HG02885 (cell line): ENCODE measurements at regions not wholly inside any gene's neighbourhood (a gene's known extent, or its start where the extent isn't known, plus 50 kb on each side); places are given as distances from the start of the nearest gene placed in this dataset.
A peak's percentile ranks its signal among the peaks of the same experiment; 100 is the strongest.
"Not testable (repeated sequence)": the region's sequence is repeated elsewhere in the genome, so short reads cannot be mapped to it uniquely, and the experiment has no call there.

ENCODE experiments used
- ATAC-seq: cut with Tn5 transposase; IDR thresholded peaks from one replicate; pipeline ENCODE4 v1.9.1; 2021; ENCODE audit warnings: mild to moderate bottlenecking; ENCODE audit not compliant: unreplicated experiment, poor library complexity

DNA sequence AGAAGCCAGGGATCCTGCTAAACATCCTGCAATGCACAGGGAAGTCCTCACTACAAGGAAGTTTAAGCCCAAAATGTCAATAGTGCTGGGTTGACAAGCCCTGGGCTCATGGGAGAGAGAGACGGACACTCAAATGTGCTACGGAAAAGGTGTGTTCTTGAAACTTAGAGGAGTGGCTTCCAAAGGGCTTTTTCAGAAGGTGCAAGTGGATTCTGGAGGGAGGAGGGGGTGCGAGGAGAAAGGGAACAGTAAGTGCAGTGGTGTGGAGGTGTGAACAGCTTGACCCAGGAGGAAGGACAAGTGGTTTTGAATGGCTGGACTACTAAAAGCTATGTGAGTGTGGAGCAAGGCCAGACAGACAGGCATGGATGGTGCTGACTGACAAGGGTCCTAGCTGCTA, 50.4 kb upstream of the CECR2 start:
- no peak for ATAC-seq

DNA sequence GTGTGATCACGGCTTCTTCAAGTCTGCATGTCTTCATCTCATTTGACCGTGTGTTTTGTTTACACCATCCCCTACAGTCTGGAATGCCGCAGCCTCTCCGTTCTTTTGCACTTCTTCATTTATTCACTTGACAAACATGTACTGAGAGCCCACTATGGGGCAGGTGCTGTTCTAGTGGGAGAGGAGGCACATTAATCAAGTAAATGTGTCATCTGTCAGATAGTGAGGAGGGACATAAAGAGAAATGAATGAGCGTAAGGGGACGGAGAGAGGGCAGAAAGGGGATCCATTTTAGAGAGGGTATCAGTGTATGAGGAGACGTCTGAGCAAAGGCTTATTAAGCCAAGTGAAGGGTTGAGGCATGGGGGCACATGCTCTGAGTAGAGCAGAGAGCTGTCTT, 54.0 kb upstream of the CECR2 start:
- ATAC-seq, result no peak

DNA sequence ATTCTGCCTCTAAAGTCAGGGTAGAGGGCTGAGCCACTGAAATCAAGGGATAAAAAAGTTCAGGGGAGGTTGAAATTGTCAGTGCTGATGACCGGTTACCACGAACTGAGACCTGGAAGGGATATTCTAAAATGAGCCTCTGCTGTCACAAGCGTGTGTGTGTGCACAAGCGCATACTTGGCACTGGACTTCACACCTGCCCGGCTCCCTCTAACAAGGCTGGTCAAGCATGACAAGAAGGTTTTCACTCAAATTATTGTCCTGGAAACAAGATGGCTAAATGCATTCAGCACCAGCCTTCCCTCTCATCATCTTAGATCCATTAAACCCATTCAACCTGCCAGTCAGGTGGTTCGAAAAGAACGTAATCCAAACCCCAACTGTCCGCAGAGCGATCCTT, 54.8 kb upstream of the CECR2 start:
- no peak for ATAC-seq

DNA sequence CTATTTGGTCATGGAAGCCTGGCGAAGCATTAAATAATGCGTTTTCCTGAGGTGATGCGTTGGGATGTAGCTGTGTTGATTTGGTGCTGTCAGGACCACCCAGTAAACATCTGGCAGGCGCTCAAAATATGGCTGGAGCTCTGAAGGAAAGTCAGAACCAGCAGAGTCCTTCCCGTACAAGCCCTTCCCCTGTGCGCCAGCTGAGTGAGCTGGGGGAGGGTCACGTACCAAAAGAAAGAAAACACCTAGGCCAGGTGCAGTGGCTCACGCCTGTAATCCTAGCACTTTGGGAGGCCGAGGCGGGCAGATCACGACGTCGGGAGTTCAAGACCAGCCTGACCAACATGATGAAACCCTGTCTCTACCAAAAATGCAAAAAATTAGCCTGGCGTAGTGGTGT, 55.6 kb upstream of the CECR2 start:
- ATAC-seq, result no peak

DNA sequence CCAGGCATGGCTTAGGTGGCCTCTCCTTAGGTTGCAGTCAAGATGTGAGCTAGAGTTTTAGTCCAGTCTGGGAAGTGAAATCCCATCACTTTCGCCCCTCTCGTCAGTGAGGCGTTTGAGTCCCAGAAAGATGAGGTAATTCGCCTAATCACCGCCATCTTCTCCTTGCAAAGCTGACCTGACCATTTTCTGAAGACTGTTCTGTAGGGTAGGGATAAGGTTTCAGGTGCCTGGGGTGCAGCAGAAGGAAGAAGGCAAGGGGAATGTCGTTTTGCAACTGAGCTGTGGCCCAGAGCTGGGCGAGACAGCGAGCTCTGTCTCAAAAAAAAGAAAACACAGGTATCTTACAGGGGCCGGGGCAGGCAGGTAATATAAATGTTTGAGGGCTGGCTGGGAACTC, 61.7 kb upstream of the CECR2 start:
- no peak for ATAC-seq

DNA sequence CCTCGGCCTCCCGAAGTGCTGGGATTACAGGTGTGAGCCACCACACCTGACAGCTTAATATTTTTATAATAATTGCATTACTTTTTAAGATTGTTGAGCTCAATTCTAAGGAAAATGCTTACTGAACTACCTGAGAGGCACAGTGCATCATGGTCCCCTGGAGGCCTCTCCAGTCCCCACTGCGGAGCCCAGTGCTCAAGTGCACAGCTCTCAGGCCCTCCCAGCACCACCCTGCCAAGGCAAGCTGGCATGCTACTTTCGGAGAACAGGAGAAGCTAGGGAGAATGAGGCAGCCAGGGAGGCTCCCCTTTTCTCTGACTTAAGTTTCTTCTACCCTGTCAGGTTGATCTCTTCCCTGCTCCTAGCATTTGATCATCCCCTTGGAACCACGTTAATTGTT, 64.2 kb upstream of the CECR2 start:
- ATAC-seq, result no peak

DNA sequence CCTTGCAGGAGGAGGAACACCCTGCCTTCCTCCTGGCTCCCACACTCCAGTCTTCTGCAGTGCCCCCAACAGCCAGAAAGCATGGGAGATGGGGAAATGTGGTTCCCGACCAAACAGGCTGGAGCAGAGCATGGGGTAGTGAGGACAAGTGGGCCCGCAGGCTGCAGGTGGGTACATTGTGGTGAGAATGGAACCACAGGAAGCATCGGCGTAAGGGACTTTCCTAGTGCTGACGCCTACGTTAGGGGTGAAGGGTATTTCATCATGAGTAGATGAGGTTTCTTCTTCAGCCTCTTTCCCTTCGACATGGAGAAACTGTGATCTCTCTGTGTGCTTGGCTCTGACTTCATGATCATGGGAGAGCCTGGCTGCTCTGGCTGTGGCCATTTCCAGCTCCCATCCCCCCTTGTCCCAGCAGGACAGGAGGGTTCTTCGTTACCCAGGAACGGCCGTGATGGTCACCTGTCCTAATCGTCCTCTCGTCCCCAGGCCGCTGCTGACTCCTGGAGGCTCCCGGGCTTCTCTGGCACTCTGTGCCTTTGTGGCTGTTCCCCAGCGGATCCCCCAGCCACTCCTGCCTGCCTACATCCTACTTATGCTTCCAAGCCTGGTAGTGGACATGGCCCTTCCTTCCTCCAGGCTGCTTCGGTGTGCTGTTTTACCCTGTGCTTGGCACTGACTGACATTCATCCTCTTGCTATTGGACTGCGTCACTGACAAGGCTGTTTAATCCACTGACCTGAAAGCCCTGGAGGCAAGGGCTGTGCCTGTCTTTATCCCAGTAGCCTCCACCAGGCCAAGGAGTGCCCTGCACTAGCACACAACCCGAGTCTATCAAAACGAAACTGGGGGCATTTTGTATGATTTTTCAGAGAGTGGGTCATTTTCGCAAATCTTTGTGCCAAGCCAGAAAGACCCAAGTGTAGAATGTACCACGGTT, 65.2 kb upstream of the CECR2 start:
- ATAC-seq, result peak; percentile 92

DNA sequence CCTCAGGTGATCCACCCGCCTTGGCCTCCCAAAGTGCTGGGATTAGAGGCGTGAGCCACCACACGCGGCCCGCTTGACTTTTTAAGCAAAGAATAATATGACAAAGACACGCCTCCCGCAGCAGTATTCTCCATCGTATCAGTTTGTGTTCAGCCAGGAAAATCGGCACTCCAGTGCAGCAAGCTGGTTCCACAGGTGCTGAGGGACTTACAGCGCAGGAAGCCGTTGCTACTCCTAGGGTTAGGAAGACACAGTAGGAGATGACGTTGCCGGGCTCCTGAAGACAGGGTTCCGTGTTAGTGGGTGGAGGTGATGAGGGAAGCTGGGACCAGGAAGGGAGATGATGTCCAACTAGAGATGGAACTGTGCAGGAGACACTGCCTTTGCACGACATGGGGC, 65.8 kb upstream of the CECR2 start:
- no peak for ATAC-seq

DNA sequence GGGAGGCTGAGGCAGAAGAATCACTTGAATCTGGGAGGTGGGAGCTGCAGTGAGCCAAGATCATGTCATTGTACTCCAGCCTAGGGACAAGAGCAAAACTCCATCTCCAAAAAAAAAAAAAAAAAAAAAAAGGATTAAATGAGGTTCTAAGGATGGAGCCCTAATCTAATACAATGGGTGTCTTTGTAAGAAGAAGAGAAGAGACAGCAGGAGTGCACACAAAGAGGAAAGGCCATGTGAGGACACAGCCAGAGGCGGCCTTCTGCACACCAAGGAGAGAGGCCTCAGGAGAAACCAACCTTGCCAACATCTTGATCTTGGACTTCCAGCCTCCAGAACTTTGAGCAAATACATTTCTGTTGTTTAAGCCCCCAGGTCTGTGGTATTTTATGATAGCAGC, 66.6 kb upstream of the CECR2 start:
- ATAC-seq, result no peak

DNA sequence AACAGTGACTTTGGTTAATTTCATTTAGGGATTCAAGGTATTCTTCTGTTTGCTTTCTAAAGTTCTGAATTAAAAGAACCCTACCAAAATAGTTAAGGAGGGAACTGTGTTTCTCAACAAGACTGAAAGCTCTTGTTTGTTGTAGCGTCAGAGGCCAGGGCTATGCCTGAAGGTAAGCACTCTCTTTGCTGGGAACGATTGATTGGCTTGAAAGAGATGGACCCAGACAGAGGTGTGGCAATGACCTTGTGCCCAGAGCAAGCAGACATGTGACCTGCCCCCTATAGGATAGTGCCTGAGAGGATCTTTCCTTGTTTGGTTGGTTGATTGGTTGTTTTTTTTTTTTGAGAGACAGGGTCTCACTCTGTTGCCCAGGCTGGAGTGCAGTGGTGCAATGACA, 68.3 kb upstream of the CECR2 start:
- ATAC-seq, result no peak

DNA sequence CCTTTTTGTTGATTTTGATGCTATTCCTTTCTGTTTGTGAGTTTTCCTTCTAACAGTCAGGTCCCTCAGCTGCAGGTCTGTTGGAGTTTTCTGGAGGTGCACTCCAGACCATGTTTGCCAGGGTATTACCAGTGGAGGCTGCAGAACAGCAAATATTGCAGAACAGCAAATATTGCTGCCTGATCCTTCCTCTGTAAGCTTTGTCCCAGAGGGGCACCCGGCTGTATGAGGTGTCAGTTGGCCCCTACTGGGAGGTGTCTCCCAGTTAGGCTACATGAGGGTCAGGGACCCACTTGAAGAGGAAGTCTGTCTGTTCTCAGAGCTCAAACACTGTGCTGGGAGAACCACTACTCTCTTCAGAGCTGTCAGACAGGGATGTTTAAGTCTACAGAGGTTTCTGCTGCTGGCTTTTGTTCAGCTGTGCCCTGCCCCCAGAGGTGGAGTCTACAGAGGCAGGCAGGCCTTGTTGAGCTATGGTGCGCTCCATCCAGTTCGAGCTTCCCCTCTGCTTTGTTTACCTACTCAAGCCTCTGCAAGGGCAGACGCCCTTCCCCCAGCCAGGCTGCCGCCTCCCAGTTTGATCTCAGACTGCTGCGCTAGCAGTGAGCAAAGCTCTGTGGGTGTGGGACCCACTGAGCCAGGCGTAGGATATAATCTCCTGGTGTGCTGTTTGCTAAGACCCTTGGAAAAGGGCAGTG, 70.3 kb upstream of the CECR2 start:
- ATAC-seq, result not testable (repeated sequence)

DNA sequence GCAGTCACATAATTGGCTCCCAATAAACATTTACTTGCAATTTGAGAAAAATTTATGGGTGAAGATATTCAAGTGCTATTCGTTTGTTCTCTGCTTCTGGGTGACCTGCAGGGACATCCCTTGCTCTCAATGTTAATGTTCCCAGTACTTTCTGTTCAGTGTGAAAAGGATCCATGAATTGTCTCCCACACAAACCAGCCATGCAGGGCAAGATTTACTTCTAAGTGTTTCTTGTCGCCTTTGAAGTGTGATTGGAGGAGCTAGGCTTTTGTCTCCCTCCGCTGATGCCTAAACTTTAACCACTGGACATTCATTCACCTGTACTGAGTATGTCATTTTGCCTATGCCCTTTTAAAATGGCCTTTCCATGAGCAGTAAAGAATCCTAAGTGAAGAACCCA, 66.4 kb upstream of the ADA2 start:
- ATAC-seq, result no peak

DNA sequence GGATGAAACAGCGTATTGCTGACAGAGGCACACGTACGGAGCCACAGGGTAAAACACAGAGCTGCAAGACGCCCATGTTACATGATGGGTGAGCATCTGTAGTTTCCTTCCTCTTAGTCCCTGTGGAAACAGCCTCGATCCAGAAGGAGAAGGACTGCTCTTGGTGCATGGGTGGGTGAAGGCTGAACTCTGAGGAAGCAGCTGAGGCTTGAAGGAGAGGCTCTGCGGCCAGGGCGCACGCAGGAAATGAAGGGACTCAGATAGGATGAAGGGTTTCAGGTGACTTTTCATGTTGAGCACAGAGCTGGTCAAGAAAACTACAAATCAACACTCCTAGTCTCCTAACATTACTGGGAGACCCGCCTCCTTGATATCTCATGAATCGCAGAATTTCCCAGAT, 65.7 kb upstream of the ADA2 start:
- ATAC-seq, result no peak

DNA sequence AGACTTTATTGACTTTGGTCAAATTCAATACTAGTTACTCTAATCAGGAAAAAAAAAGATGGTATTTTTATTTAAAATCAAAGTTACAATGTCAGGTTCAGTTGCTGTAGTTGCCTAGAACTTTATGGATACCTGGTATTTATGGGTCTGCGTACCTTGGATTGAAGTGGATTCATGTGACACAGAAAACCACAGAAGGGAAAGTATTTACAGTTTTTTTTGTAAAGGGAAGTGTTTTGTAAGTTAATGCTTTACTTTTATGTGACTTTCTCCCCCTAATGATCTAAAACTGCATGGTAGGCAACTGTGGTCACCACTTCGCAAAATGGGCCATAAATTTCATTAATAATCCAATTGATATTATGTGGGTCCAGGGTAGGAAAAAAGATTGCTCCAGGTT, 65.2 kb upstream of the ADA2 start:
- ATAC-seq, result no peak

DNA sequence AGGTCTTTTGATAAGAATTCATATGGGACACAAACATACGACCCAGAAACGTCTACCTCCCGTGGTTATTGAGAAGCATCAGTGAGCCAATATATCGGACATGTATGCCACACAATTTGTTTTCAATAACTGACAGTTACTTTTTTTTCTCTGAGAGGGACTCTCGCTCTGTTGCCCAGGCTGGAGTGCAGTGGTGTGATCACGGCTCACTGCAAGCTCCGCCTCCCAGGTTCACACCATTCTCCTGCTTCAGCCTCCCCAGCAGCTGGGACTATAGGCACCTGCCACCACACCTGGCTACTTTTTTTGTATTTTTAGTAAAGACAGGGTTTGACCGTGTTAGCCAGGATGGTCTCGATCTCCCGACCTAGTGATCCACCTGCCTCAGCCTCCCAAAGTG, 64.6 kb upstream of the ADA2 start:
- not testable (repeated sequence) for ATAC-seq

DNA sequence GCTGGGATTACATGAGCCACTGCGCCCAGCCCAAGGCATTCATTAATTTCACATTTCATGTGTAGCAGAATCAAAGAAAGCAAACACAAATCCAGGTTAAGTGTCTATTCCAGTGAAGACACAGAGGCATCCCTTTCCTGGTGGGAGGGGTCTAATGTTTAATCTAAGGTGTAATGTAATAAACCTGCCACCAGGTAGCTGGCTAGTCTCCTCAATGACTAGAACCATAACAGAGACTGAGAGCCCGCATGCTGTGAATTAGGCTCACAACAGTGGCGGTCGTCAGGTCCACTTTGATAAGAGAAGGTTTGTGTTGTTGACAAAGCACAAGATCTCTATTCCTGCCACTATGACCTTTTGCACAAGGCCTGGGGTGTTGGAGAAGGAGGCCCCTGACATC, 64.2 kb upstream of the ADA2 start:
- ATAC-seq, result no peak

DNA sequence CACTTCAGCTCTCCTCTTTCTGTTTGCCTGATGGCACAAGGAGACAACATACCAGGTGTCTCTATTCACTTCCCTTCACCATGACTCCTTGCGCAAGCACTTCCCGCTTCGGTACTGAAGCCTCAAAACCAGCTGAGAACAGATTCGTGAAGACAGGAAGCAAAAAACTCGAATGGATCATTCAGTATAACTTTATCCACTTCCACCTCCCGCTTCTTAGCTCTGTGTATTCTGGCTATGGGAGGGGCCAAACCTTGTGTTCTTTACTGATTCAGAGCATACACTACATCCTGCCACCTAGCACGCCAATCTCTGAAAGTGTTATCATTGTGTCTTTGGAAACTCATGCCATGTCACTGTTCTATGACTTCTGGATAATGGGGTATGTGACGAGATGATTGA, 62.2 kb upstream of the ADA2 start:
- ATAC-seq, result no peak

DNA sequence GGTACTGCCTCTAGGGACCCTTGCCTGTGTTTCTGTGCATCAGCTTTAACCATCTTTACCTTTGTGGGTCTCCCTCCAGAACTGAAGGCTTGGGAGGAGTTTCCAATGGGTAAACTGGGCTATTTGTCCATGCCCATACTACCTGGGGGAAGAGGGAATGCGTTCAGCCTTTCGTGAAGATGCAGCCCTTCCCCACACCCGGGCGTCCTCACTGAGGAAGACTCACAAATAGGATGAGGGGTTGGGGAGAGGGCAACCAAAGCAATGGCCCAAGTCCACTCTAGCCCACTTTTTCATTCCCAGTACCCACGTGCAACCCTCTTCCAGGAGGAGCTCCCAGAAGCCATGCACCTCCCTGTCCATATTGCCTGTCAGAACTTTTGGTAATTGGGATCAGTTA, 61.8 kb upstream of the ADA2 start:
- ATAC-seq, result no peak

DNA sequence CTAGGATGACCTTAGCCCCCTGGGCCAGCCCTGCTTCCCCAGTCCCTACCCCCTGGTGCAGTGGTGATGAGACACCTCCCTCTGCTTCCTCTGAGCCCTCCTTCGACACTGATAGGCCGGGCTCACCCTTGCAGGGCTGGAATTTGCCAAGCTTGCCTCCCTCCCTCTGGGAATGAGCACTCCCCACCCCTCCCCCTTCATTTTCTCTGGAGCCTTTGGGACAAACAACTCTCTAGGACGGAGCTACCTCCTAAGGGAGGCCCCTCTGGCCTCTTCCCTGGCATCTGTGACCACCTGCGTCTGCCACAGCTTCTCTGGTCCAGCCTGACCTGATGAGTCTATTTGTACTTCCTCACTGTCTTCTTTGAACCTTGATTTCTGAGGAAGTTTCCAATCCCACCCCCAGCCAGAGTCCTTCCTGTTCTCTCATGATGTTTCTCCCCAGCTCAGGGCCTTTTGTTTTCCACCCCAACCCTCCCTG, 53.3 kb upstream of the ADA2 start:
- no peak for ATAC-seq

DNA sequence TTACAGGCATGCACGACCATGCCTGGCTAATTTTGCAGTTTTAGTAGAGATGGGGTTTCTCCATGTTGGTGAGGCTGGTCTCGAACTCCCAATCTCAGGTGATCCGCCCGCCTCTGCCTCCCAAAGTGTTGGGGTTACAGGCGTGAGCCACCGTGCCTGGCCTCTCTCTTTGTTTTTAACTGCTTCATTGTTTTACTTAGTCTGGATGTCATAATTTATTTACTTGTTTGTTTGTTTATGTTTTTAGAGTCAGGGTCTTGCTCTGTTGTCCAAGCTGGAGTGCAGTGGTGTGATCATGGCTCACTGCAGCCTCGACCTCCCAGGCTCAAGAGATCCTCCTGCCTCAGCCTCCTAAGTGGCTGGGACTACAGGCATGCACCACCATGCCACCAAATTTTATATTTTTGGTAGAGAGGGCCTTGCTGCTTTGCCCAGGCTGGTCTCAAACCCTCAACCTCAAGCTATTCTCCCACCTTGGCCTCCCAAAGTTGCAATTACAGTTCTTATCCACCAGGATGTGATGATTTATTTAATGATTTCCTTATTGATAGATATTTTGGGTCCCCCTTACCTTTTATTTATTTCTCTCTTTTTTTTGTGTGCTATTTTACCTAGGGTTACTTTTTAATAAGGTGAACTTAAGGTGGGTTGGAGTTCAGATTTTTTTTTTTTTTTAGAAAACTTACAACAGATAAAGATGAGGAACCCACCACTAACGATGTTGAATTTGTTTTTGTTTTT, 52.6 kb upstream of the ADA2 start:
- no peak for ATAC-seq
